Ascending aorta (tissue), 2 donors: ENCODE measurements at regions not wholly inside any gene's neighbourhood (a gene's known extent, or its start where the extent isn't known, plus 50 kb on each side); places are given as distances from the start of the nearest gene placed in this dataset.
"Not testable (repeated sequence)": the region's sequence is repeated elsewhere in the genome, so short reads cannot be mapped to it uniquely, and the experiment has no call there.

Experiments
- DNase-seq, 2 donors: peaks; one replicate each; pipeline ENCODE4 v3.0.0-alpha.2; 2019; ENCODE audit warnings: low spot score in 2 of 2
- H3K27ac ChIP-seq, 2 donors: fragments of 200-600 bp; sonication (generic); one replicate each; pipeline ENCODE4 v1.5.1; 2016 to 2017; ENCODE audit warnings: mild to moderate bottlenecking in 1 of 2
- H3K27me3 ChIP-seq: fragments of 200-600 bp; sonication (generic); one replicate; pipeline ENCODE4 v1.5.1; 2017
- H3K36me3 ChIP-seq, 2 donors: fragments of 200-600 bp; sonication (generic); one replicate each; pipeline ENCODE4 v1.5.1; 2016
- H3K4me1 ChIP-seq, 2 donors: fragments of 200-600 bp; sonication (generic); one replicate each; pipeline ENCODE4 v1.5.1; 2016 to 2017; ENCODE audit warnings: mild to moderate bottlenecking in 1 of 2
- H3K4me3 ChIP-seq, 2 donors: fragments of 200-600 bp; sonication (generic); one replicate each; pipeline ENCODE4 v1.5.1; 2016 to 2017; ENCODE audit warnings: mild to moderate bottlenecking in 1 of 2
- H3K9me3 ChIP-seq, 2 donors: fragments of 200-600 bp; sonication (generic); one replicate each; pipeline ENCODE4 v1.5.1; 2016
- intact Hi-C: fragments of 100-400 bp; cut with DNase I; formaldehyde crosslinking; loops from one replicate; pipeline ENCODE4 v1.15.1; 2023
- TF ChIP-seq, protein P1 (sequence below), 3 experiments: fragments of 200-600 bp in 2 of 3; fragments of 450-650 bp in 1 of 3; sonication (generic) in 2 of 3; IDR thresholded peaks; one replicate each; pipeline ENCODE4 v1.5.1; 2016 to 2019; ENCODE audit warnings: antibody characterized with exemption in 3 of 3, mild to moderate bottlenecking in 1 of 3, moderate library complexity in 1 of 3

DNA sequence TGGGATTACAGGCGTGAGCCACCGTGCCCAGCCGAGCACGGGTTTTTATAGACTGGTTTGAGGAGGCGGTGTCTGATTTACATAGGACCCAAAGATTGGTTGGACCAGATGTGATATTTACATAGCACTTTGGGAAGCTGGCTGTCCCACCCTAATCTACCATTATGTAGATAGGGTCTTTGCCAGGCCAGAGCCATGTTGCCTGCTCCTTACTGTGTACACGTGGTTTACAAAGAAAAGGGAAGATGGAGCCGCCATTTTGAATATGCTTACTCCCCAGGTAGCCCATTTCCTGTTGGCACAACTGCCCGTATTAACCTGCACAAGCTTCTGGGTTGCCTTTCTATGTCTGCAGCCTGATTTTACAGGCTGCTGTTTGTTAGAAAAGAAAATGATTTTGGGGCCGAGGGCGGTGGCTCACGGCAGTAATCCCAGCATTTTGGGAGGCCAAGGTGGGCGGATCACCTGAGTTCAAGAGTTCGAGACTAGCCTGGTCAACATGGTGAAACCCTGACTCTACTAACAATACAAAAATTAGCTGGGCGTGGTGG is 89.9 kb upstream of the EEF2KMT start:
- Histone ChIP-seq H3K4me3 (no peak overlapping the region), H3K9me3 (no peaks in the 10 kb centered on the region), H3K27ac (no peak overlapping the region), H3K36me3 (no peaks in the 10 kb centered on the region), H3K4me1 (no peaks in the 10 kb centered on the region), H3K27me3 (no peaks in the 10 kb centered on the region)
- TF ChIP-seq, protein P1, sequence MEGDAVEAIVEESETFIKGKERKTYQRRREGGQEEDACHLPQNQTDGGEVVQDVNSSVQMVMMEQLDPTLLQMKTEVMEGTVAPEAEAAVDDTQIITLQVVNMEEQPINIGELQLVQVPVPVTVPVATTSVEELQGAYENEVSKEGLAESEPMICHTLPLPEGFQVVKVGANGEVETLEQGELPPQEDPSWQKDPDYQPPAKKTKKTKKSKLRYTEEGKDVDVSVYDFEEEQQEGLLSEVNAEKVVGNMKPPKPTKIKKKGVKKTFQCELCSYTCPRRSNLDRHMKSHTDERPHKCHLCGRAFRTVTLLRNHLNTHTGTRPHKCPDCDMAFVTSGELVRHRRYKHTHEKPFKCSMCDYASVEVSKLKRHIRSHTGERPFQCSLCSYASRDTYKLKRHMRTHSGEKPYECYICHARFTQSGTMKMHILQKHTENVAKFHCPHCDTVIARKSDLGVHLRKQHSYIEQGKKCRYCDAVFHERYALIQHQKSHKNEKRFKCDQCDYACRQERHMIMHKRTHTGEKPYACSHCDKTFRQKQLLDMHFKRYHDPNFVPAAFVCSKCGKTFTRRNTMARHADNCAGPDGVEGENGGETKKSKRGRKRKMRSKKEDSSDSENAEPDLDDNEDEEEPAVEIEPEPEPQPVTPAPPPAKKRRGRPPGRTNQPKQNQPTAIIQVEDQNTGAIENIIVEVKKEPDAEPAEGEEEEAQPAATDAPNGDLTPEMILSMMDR (IDR thresholded peaks at IDR 0.05), result no peak
- intact Hi-C loops, result no loop called here
- DNase-seq, result no peak

DNA sequence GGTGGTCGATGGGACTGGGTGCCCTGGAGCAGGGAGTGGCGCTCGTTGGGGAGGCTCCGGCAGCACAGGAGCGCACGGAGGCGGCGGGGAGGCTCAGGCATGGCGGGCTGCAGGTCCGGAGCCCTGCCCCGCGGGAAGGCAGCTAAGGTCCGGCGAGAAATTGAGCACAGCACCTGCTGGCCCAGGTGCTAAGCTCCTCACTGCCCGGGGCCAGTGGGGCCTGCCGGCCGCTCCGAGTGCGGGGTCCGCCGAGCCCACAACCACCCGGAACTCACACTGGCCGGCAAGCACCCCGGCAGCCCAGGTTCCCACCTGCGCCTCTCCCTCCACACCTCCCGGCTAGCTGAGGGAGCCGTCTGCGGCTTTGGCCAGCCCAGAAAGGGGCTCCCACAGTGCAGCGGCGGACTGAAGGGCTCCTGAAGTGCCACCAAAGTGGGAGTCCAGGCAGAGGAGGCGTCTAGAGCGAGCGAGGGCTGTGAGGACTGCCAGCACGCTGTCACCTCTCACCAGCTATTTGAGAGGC is 88.8 kb upstream of the EEF2KMT start:
- Histone ChIP-seq H3K4me3 (no peak overlapping the region), H3K36me3 (no peaks in the 10 kb centered on the region), H3K27me3 (no peaks in the 10 kb centered on the region), H3K27ac (no peak overlapping the region), H3K9me3 (no peaks in the 10 kb centered on the region), H3K4me1 (no peaks in the 10 kb centered on the region)
- TF ChIP-seq, protein P1 (IDR thresholded peaks at IDR 0.05), result no peak
- intact Hi-C loops, result no loop called here
- no peak for DNase-seq

DNA sequence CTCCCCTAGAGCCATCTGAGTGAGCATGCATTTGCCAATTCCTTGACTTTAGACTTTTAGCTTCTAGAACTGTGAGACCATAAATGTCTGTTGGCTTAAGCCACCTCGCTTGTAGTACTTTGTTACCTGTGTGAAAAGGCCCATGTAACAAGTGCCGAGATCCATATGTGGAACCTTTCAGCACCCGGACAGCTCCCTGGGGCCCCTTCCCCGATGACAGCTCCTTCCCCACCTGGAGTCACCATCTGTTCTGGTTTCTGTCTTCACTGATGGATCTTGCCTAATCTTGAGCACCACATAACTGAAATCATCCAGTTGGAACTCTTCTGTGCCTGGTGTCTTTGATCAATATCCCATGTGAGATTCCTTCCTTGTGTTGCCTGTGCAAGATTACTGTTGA is 78.9 kb upstream of the EEF2KMT start:
- Histone ChIP-seq H3K4me1 (no peaks in the 10 kb centered on the region), H3K9me3 (no peaks in the 10 kb centered on the region), H3K27ac (no peak overlapping the region), H3K4me3 (no peak overlapping the region), H3K36me3 (no peaks in the 10 kb centered on the region), H3K27me3 (no peaks in the 10 kb centered on the region)
- no peak for DNase-seq
- TF ChIP-seq, protein P1 (IDR thresholded peaks at IDR 0.05), result no peak
- intact Hi-C loops, result no loop called here

DNA sequence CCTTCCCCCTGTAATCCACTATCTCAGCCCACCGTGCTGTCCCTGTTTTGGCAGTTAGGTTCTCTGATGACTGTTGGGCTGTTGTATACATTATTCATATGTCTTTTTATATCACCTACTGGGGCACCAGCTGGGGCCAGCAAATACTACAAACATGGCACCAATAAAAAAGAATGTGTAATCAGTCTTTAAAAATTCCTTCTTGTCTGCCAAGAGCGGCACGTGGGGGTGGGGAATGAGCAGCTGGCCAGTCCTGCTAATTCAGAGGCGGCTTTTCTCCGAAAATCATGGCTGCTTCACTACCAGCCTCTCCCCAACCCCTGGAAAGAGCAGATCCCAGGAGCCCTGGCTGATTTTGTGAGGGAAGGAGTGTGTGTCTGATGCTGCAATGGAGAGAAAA is 77.7 kb upstream of the EEF2KMT start:
- Histone ChIP-seq H3K36me3 (no peaks in the 10 kb centered on the region), H3K9me3 (no peaks in the 10 kb centered on the region), H3K27me3 (no peaks in the 10 kb centered on the region), H3K4me1 (no peaks in the 10 kb centered on the region), H3K4me3 (no peak overlapping the region), H3K27ac (no peak overlapping the region)
- no peak for DNase-seq
- TF ChIP-seq, protein P1 (IDR thresholded peaks at IDR 0.05), result no peak
- intact Hi-C loops, result no loop called here

DNA sequence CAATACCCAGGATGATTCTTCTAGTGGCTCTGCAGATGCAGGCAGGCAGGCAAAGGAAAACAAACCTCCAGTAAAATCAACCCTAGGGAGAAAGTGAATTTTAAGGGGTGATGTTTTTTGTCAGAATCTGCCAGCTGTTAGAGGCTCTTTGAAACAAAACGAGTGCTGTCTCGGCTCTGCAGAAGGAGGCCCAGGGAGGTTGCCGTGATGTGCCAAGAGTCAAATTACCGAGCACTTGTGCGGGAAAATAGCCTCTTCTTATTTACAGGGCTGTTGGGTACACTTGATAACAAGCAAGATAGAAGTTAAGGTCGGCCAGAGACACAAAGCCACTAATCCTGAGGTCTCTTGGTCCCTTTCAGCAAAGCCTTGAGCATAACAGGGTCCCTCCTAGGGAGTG is 68.9 kb upstream of the EEF2KMT start:
- H3K9me3 ChIP-seq, result no peaks in the 10 kb centered on the region
- H3K4me3 ChIP-seq, result no peak overlapping the region
- H3K4me1 ChIP-seq, result no peaks in the 10 kb centered on the region
- no peaks in the 10 kb centered on the region for H3K27me3 ChIP-seq
- intact Hi-C loops, result no loop called here
- no peaks in the 10 kb centered on the region for H3K36me3 ChIP-seq
- TF ChIP-seq, protein P1 (IDR thresholded peaks at IDR 0.05), result no peak
- no peak overlapping the region for H3K27ac ChIP-seq
- no peak for DNase-seq

DNA sequence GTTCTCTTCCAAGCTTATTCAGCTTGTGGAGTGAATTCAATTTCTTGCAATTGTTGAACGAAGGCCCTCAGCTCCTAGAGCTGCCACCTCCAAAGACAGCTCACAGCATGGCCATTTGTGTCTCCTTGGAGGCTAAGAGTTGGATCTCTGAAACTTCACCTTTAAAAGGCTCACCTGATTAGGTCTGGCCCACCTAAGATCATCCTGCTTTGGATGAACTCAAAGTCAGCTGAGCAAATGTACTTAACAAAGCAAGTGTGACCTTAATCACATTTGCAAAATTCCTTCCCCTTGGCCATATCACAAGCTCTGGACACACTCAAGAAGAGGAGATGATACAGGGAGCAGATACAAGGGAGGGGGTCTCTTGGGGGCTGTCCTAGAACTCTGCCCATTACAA is 67.8 kb upstream of the EEF2KMT start:
- H3K36me3 ChIP-seq, intact Hi-C loops, DNase-seq: not testable (repeated sequence)

DNA sequence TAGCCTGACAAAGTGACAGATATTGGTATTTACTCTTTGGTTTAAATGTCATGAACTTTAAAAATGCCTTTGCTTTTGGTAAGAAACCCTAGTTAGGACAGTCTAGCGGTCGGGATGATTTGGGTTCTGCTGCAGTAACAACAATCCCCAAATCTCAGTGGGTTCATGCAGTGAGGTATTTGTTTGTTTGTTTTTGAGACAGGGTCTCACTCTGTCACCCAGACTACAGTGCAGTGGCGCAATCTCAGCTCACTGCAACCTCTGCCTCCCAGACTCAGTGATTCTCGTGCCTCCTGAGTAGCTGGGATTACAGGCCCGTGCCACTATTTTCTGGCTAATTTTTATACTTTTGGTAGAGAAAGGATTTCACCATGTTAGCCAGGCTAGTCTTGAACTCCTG is 65.2 kb upstream of the EEF2KMT start:
- H3K4me1 ChIP-seq, H3K36me3 ChIP-seq, intact Hi-C loops, H3K4me3 ChIP-seq, H3K27ac ChIP-seq, H3K27me3 ChIP-seq, DNase-seq, H3K9me3 ChIP-seq: not testable (repeated sequence)

More for the DNA sequence above, 67.8 kb upstream of the EEF2KMT start:
- H3K4me3 ChIP-seq, H3K27ac ChIP-seq, H3K9me3 ChIP-seq, H3K4me1 ChIP-seq, H3K27me3 ChIP-seq: not testable (repeated sequence)

DNA sequence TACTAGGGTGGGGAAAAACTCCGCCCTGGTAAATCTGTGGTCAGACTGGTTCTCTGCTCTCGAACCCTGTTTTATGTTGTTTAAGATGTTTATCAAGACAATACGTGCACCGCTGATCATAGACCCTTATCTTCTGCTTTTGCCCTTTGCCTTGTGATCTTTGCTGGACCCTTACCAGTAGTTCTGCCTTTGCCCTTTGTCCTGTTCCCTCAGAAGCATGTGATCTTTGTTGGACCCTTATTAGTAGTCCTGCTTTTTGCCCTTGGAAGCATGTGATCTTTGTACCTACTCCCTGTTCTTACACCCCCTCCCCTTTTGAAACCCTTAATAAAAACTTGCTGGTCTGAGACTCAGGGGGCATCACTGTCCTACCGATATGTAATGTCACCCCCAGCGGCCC is 64.3 kb upstream of the EEF2KMT start:
- H3K4me3 ChIP-seq, intact Hi-C loops, H3K9me3 ChIP-seq, DNase-seq, H3K4me1 ChIP-seq, H3K27me3 ChIP-seq, H3K27ac ChIP-seq, H3K36me3 ChIP-seq: not testable (repeated sequence)

DNA sequence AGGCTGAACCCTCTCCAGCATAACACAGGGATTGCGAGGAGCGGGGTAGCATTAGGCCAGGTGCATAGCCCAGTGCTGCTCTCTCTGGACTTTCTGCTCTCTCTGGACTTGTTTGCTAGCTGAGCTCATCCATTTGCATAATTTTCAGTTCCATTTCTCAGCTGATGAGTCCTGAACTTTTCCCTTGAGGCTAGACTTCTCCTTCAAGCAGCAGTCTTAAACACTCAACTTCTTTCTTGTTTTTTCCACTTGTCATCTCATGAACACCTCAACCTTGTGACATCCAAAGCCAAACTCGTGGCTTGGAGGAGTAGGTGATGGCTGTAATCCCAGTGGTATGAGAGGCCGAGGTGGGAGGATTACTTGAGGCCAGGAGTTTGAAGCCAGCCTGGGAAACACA is 62.4 kb upstream of the EEF2KMT start:
- H3K27ac ChIP-seq, DNase-seq, H3K27me3 ChIP-seq, H3K4me1 ChIP-seq, H3K9me3 ChIP-seq, H3K36me3 ChIP-seq, H3K4me3 ChIP-seq, intact Hi-C loops: not testable (repeated sequence)

DNA sequence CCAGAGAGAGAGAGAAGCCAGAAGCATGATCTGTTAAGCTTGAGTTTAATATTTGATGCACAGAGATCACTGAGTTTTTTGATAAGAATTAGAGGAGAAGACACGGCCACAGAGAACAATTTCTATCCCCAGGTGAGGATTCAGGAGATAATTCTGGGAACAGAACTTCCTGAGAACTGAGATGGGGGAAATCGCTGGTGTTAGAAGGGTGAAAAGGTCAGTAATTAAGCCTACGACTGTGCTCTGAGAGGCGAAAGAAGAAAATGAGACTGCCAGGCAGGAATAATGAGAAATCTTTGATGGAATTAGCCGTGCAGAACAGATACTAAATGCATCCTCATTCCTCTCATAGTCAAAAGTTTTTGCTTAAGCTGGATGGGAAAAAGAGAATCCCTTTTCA is 61.9 kb upstream of the EEF2KMT start:
- intact Hi-C loops, H3K27ac ChIP-seq, H3K27me3 ChIP-seq, H3K4me1 ChIP-seq, H3K36me3 ChIP-seq, H3K9me3 ChIP-seq, H3K4me3 ChIP-seq, DNase-seq: not testable (repeated sequence)
